ENCODE measurements at regions not wholly inside any gene's neighbourhood (a gene's known extent, or its start where the extent isn't known, plus 50 kb on each side); places are given as distances from the start of the nearest gene placed in this dataset.

DNA sequence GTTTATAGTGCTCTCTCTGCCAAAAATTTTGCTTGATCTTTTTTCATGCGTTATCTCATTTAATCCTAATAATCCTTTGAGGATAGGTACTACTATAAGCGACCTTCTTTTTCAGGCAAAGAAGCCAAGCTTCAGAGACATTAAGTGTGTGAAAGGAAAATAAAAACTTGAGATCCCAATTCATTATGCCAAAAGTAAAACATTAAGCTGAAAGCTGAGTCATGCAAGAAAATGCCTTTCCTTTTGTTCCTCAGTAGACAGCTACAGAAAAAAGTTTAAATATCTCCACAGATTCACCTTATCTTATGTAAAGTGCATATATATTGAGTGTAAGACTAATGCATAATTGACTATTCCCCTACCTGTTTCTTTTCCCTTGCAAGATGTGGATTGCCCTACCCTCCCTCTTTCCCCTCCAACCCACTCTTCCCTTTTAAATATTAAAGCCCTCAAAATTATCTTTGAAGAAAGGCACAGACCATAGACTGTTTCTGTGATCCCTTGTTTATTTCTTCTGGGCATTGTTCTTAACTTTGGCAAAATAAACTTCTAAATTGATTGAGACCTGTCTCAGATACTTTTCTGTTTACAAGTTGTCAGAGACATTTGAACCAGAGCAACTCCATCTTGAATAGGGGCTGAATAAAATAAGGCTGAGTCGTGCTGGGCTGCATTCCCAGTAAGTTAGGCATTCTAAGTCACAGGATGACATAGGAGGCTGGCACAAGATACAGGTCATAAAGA lies 1139.9 kb upstream of the LRRN3 start:
- peaks cover 5% of the 10 kb centered on the region for H3K4me1 Mint-ChIP-seq (ENCODE audit: low read depth)
- no peaks in the 10 kb centered on the region for H3K36me3 Mint-ChIP-seq (ENCODE audit: low read depth)
- TF ChIP-seq, protein P1, sequence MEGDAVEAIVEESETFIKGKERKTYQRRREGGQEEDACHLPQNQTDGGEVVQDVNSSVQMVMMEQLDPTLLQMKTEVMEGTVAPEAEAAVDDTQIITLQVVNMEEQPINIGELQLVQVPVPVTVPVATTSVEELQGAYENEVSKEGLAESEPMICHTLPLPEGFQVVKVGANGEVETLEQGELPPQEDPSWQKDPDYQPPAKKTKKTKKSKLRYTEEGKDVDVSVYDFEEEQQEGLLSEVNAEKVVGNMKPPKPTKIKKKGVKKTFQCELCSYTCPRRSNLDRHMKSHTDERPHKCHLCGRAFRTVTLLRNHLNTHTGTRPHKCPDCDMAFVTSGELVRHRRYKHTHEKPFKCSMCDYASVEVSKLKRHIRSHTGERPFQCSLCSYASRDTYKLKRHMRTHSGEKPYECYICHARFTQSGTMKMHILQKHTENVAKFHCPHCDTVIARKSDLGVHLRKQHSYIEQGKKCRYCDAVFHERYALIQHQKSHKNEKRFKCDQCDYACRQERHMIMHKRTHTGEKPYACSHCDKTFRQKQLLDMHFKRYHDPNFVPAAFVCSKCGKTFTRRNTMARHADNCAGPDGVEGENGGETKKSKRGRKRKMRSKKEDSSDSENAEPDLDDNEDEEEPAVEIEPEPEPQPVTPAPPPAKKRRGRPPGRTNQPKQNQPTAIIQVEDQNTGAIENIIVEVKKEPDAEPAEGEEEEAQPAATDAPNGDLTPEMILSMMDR (IDR thresholded peaks at IDR 0.05): no peak
- no peak overlapping the region for H3K27ac Mint-ChIP-seq (ENCODE audit: unreplicated experiment)
- no peaks in the 10 kb centered on the region for H3K27me3 Mint-ChIP-seq (ENCODE audit: low read depth)
- DNase-seq (ENCODE audit: low spot score): no peak
- H3K4me3 Mint-ChIP-seq (ENCODE audit: unreplicated experiment): no peak overlapping the region
- H3K9me3 Mint-ChIP-seq (ENCODE audit: low read depth): no peaks in the 10 kb centered on the region

DNA sequence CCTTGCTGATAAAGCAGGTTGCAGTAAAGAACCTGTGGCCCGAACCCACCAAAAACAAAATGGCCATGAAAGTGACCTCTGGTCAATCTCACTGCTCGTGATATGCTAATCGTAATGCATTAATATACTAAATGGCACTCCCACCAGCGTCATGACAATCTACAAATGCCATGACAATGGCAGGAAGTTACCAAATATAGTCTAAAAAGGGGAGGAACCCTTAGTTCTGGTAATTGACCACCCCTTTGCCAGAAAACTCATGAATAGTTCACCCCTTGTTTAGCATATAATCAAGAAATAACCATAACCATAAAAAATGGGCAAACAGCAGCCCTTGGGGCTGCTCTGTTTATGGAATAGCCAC lies 1139.4 kb upstream of the LRRN3 start:
- Mint-ChIP-seq H3K4me1 (ENCODE audit: low read depth) (peaks cover 5% of the 10 kb centered on the region), H3K27ac (ENCODE audit: unreplicated experiment) (no peak overlapping the region), H3K36me3 (ENCODE audit: low read depth) (no peaks in the 10 kb centered on the region), H3K9me3 (ENCODE audit: low read depth) (no peaks in the 10 kb centered on the region), H3K27me3 (ENCODE audit: low read depth) (no peaks in the 10 kb centered on the region), H3K4me3 (ENCODE audit: unreplicated experiment) (no peak overlapping the region)
- TF ChIP-seq, protein P1 (IDR thresholded peaks at IDR 0.05): no peak
- no peak for DNase-seq (ENCODE audit: low spot score)

DNA sequence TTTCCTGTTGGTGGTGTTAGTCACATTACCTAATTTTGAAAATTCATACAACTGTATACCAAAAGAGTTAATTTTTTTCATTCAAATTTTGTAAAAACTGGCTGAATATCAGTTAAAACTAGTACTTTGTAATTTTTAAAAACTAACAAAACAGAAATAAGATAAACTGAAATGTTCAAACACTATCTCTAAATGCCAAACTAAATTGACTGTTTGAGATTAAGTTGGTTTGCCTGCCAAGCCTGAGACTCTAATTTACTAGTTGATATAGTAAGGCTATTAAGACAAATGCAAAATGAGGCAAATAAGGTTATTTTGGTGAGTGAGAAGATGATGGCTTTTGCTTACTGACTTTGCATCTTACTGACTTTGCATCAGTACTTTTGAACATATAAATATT lies 1134.9 kb upstream of the LRRN3 start:
- DNase-seq (ENCODE audit: low spot score): no peak
- TF ChIP-seq, protein P1 (IDR thresholded peaks at IDR 0.05): no peak
- Mint-ChIP-seq H3K9me3 (ENCODE audit: low read depth) (no peaks in the 10 kb centered on the region), H3K27ac (ENCODE audit: unreplicated experiment) (no peak overlapping the region), H3K27me3 (ENCODE audit: low read depth) (no peaks in the 10 kb centered on the region), H3K4me3 (ENCODE audit: unreplicated experiment) (no peak overlapping the region), H3K36me3 (ENCODE audit: low read depth) (no peaks in the 10 kb centered on the region), H3K4me1 (ENCODE audit: low read depth) (peaks cover 4% of the 10 kb centered on the region)

DNA sequence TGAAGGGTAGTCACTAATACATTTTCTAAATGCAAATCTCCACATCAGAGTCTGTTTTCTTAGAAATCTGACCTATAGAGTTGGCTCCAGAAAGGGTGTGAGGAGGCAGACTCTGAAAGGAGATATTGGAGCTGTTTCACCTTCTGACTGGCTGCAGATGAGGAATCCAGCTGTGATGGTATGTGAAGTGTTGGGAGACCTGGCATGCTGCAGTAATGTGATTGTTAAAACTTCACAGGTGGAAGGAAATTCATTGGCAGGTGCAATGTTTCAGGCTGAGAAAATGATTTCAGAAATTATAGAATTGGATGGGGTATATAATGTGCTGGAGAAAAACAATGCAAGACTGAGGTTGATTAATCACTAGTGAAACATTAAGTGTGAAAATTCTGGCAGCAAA lies 1134.0 kb upstream of the LRRN3 start:
- no peak overlapping the region for H3K27ac Mint-ChIP-seq (ENCODE audit: unreplicated experiment)
- H3K4me3 Mint-ChIP-seq (ENCODE audit: unreplicated experiment): no peak overlapping the region
- H3K4me1 Mint-ChIP-seq (ENCODE audit: low read depth): peaks cover 4% of the 10 kb centered on the region
- H3K9me3 Mint-ChIP-seq (ENCODE audit: low read depth): no peaks in the 10 kb centered on the region
- no peak for DNase-seq (ENCODE audit: low spot score)
- H3K36me3 Mint-ChIP-seq (ENCODE audit: low read depth): no peaks in the 10 kb centered on the region
- no peaks in the 10 kb centered on the region for H3K27me3 Mint-ChIP-seq (ENCODE audit: low read depth)
- TF ChIP-seq, protein P1 (IDR thresholded peaks at IDR 0.05): no peak

DNA sequence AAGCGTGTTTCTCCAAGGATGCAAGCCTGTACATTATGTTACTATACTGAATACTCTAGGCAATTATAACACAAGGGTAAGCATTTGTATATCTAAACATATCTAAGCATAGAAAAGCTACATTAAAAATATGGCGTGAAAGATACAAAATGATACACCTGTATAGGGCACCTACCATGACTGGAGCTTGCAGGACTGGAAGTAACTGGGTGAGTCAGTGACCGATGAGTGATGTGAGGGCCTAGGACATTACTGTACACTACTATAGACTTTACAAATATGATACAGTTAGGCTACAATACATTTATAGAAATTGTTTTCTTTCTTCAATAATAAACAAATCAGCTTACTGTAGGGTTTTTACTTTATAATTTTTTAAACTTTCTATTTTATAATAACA lies 1127.2 kb upstream of the LRRN3 start:
- Mint-ChIP-seq H3K4me3 (ENCODE audit: unreplicated experiment) (no peak overlapping the region), H3K27me3 (ENCODE audit: low read depth) (no peaks in the 10 kb centered on the region), H3K27ac (ENCODE audit: unreplicated experiment) (no peak overlapping the region), H3K9me3 (ENCODE audit: low read depth) (no peaks in the 10 kb centered on the region), H3K36me3 (ENCODE audit: low read depth) (no peaks in the 10 kb centered on the region), H3K4me1 (ENCODE audit: low read depth) (peaks cover 9% of the 10 kb centered on the region)
- no peak for DNase-seq (ENCODE audit: low spot score)
- TF ChIP-seq, protein P1 (IDR thresholded peaks at IDR 0.05): no peak

All from chondrocyte (in vitro differentiated cells).